Kasumi-1 (cell line): ENCODE measurements at regions not wholly inside any gene's neighbourhood (a gene's known extent, or its start where the extent isn't known, plus 50 kb on each side); places are given as distances from the start of the nearest gene placed in this dataset.
"Not testable (repeated sequence)": the region's sequence is repeated elsewhere in the genome, so short reads cannot be mapped to it uniquely, and the experiment has no call there.

Experiments
- DNase-seq, 2 experiments: peaks; one replicate each; lab custom pipeline; 2025; lab: John Stamatoyannopoulos, UW

GRCh38 chr6:9007027-9007426 lies 571.7 kb upstream of the SLC35B3 start:
- no peak for DNase-seq

- no peak for DNase-seq
Observed at GRCh38 chr6:9002833-9003232, 567.5 kb upstream of the SLC35B3 start.

GRCh38 chr6:8995156-8995555 lies 559.8 kb upstream of the SLC35B3 start:
- DNase-seq, result no peak

DNA sequence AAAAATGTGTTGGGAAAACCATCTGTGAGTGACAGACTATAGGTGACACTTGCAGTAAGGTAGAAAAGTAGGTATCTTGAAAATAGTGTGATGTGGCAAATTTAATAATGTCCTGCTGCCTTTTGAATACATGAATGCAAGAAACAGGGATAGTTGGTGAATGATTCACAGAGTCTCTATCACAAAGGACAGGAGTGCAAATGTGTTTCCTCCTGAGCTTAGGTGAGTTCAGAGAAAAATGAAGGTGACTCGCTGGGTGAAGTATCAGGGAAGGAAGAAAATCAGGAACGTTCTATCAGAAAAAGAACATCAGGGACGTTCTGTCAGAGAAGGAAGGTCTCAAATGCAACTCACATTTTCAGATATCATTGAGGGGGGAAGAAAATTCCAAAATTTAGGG lies 557.8 kb upstream of the SLC35B3 start:
- DNase-seq, result no peak

- no peak for DNase-seq
Observed at GRCh38 chr6:8991844-8992243, 556.5 kb upstream of the SLC35B3 start.

- no peak for DNase-seq
Observed at GRCh38 chr6:8990075-8990474, 554.7 kb upstream of the SLC35B3 start.

DNA sequence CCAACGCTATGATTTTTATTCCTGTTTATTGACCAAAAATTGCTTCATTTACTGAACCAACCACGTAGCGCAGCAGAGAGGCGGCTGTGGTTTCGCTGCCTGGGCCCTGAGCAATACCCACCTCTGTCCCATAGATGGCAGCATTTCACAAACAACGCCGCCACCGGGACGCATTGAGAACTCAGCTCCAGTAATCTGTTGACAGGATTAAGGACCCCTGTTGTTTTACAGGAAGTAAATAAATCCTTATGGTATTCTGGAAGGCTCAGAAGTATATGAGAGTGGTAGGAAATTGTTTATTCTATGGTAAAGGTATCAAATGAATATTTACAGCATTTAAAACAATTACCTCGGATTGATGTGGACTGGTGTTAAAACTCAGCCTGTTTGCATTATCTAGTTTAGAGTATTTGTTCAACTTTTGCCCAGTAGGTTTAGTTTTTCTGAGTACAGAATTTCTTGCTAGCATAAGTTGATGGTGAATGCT lies 547.9 kb upstream of the SLC35B3 start:
- peak; percentile 75 to 79 for DNase-seq

GRCh38 chr6:8982668-8983067 lies 547.3 kb upstream of the SLC35B3 start:
- DNase-seq, result no peak

DNA sequence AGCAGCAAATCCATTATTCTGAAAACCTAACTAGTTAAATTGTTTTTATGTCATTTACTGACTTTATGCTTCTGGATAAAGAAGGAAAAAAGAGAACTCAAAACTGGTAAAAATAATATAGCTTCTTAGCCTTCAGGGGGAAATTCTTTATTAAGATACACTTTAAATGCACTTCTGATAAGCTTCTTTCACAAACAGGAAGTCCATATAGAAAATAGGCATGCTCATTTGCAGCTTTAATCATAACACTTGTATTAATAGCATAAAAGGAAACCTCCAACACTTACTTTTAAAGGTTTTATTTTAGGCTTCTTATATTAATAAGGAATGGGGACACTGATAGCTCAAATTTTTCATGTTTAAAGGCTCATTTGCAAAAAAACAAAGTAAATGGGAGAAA lies 538.0 kb upstream of the SLC35B3 start:
- DNase-seq, result no peak

- no peak for DNase-seq
Observed at GRCh38 chr6:8969747-8970146, 534.4 kb upstream of the SLC35B3 start.

DNA sequence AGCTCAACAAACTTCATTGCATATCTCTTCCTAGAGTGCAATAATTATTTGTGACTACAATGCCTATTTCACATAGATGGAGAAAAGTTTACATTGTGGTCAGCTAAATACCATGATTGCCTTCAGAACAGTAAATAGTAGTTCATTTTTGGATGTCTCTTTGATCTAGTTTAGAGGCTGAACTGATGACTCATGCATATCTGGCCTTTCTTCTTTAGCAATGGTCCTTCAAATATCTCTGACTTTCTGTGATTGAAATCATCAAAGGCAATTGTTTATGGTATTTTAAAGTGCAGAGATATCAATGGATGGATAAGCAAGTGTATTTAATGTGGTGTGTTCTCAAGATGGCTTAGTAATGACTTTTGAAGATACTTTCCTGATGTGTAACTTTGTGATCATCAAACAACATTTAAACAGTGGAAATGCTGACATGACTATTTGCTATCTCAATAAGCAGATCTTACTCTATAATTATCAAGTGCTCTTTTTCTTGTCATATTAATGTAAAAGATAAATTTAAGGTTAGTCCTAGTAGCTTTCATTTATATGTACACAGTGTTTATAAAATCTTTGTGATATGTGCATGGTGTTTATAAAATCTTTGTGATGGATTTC lies 523.7 kb upstream of the SLC35B3 start:
- DNase-seq, result no peak

DNA sequence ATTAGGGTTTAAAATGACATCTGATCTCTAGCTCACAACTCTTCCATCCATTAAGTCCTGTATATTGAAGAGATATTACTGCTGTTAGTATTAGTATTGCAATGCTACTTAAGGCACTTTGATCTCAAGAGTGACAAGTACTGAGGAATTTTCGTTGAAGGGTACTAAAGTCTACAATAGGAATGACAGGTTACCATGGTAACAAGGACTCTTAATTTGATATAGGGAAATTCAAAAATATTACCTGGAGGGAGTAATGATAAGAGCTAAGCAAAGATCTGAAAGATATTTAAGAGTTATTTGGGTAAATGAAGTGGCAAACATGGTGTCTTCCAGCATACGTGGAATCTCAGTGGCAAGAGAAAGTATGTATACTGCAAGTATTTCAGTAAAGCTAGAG lies 518.0 kb upstream of the SLC35B3 start:
- no peak for DNase-seq

GRCh38 chr6:8948733-8949132 lies 513.4 kb upstream of the SLC35B3 start:
- DNase-seq, result no peak

DNA sequence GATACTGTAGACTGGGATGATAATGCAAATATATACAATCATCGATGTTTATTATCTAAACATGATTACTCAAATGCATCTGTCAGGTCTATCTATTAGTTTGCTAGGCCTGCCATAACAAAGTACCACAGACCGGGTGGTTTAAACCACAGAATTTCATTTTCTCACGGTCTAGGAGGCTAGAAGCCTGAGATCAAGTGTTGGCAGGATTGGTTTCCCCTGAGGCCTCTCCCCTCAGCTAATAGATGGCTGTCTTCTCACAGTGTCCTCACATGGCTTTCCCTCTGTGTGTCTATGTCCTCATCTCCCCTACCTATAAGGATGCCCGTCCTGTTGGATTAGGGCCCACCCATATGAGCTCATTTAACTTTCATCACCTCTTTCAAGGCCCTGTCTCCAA lies 512.6 kb upstream of the SLC35B3 start:
- no peak for DNase-seq

DNA sequence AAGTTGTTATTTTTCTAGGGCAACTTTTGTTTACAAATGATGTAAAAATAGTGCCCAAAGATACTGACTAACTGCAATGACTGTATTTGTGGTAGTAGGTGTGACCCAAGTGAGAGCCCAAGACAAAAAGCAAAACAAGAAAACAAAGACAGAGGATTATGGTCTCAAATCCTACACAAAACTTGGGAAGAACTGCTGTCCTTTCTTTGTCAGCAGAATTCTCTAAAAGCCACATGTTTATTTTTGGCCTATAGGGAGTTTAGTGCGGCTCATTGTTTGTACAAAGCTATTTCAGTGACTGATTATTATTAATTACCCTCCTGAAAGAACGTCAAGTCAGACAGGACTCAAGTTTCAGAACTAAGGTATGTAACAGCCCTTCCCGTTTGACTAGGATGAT lies 509.2 kb upstream of the SLC35B3 start:
- DNase-seq, result no peak

DNA sequence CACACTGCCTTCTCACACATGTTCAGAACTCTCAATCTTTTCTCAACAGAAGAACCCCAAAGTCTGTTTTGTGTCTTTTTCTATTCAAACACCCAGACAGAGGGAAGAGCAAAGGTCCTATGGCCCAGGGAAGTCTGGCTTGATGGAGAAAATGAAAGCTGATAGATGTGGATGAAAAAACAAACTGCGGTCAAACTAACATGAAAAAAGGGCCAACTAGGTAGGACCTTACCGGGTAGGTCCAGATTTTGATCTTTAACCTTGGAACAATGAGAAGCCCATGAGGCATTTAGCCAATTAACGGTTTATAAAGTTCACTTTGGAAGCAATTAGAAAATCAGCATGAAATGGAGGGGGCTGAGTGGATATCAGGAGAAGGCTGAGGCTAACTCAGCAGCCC lies 507.7 kb upstream of the SLC35B3 start:
- no peak for DNase-seq

DNA sequence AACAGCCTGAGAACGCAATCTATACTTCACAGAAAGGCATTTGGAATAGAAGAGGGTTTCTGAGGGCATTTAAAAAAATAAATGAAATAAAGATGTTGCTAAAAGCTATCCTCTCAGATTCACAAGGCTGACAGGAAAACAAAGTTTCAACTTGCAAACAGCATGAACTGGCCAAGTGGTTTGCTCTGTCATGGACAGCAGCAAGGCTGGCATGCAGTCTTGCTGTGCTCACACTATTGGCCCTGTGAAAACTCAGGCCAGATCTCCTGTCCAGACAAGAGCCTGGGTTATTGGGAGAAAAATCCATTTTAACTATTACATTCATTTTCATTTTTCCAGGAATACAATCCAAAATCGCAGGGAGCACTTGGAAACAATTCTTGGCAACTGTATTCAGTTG lies 506.2 kb upstream of the SLC35B3 start:
- no peak for DNase-seq

DNA sequence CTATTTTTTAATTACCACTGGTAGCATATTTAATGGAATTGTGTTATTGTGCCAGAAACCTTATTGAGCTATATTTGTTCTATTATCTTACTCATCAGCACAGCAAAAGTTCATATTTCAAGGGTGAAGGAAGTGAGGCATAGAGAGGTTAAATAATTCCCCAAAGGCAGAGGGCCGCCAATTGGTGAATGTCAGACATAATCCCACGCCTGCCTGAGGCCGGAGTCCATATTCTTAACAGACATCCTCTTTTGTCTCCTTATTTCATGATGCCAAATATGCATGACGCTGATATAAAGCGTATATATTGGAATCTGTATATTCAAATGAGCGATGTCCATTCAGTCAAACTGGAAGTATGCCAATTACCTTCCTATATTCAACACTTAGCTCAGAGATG lies 505.0 kb upstream of the SLC35B3 start:
- no peak for DNase-seq

- no peak for DNase-seq
Observed at GRCh38 chr6:8939615-8940014, 504.3 kb upstream of the SLC35B3 start.

DNA sequence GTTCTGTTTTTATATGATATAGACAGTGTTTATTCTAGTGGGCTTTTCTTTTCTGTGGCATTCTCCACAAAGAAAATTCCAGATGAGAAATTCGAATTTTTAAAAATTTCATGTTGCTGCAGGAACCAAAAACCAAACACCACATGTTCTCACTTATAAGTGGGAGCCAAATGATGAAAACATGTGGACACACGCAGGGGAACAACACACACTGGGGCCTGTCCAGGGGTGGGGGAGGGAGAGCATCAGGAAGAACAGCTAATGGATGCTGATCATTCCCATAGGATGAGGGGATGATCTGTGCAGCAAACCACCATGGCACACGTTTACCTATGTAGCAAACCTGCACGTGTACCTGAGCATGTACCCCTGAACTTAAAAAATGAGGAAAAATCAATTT lies 499.0 kb upstream of the SLC35B3 start:
- DNase-seq, result no peak

DNA sequence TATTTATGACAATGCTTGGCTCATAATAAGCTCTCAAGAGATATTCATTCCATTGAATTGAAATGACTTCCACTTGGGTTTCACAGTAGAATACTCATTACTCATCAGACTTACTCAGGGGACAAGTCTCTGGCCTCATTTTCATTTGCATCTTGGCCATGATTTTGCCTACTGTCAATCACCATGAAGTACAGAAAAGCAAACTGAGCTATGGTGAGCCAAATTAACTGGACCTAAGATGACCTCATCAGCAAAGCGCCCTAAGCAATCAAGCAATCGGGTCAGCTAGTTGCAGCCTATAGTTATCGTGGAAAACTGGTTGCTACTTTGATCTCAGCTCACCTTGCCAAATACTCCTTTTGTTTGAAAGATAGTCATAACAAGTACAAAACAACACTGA lies 494.7 kb upstream of the SLC35B3 start:
- no peak for DNase-seq

DNA sequence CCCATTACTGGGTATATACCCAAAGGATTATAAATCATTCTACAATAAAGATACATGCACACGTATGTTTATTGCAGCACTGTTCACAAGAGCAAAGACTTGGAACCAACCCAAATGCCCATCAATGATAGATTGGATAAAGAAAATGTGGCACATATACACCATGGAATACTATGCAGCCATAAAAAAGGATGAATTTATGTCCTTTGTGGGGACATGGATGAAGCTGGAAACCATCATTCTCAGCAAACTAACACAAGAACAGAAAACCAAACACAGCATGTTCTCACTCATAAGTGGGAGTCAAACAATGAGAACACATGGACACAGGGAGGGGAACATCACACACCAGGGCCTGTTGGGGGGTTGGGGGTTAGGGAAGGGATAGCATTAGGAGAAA lies 484.9 kb upstream of the SLC35B3 start:
- not testable (repeated sequence) for DNase-seq

DNA sequence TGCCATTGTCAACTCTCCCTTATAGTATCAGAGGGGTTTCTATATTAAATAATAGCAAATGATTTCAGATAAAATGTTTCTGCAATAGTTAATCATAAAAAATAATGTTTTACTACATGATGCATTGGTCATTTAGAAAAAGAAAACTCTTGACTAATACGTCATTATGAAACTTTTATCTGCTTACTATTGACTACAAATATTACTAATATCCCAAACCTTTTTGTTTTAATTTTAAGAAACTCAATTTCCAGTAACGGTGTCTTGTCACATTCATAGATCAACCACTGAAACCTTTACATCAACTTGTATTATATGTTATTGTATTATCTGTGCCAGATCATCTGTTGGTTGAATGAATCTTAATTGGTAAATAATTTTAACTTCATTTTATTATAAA lies 482.9 kb upstream of the SLC35B3 start:
- no peak for DNase-seq

GRCh38 chr6:8914700-8915099 lies 479.4 kb upstream of the SLC35B3 start:
- no peak for DNase-seq

- DNase-seq, result no peak
Observed at GRCh38 chr6:8908638-8909037, 473.3 kb upstream of the SLC35B3 start.
